GM23248 (cell line): ENCODE measurements at regions not wholly inside any gene's neighbourhood (a gene's known extent, or its start where the extent isn't known, plus 50 kb on each side); places are given as distances from the start of the nearest gene placed in this dataset.

Experiments
- EZH2 ChIP-seq: fragments of 200-600 bp; sonication (generic); IDR thresholded peaks from 2 replicates; pipeline ENCODE4 v1.6.1; 2018; ENCODE audit warnings: antibody characterized with exemption, mild to moderate bottlenecking; ENCODE audit not compliant: insufficient read depth, poor library complexity, severe bottlenecking
- EZH2phosphoT487 ChIP-seq: fragments of 200-600 bp; sonication (generic); IDR thresholded peaks from 2 replicates; pipeline ENCODE4 v1.6.1; 2018; ENCODE audit warnings: antibody characterized with exemption, moderate library complexity, mild to moderate bottlenecking, low read depth; ENCODE audit not compliant: insufficient read depth

DNA sequence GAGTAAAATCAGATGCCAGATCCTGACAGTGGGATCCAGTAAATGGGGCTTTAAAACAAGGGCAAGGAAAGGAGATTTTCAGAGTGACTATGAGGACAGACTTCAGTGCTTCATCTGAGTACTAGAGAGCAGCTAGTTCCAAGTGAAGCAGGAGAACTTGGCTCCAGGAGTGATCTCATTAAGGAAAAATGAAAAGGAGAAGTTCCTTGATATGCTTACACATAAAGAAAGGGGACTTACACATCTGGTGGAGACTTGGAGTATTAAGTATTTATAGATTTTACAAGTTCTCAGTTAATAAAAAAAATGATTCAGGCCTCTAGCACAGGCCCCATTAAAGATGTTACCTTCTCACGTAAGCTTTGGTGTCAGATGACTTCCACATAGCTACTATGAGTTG lies 105.8 kb downstream of the ICOS start:
- TF ChIP-seq EZH2phosphoT487 (no peak), EZH2 (no peak)
